ENCODE measurements at regions not wholly inside any gene's neighbourhood (a gene's known extent, or its start where the extent isn't known, plus 50 kb on each side); places are given as distances from the start of the nearest gene placed in this dataset.

GRCh38 chr1:198068285-198068684 is 88.5 kb upstream of the NEK7 start:
- no TSS peak for BruUV-seq (replicated peaks)
- DNase-seq (ENCODE audit: low spot score) = no peak
- Histone ChIP-seq H3K27ac (ENCODE audit: low read depth, low read length, poor library complexity, severe bottlenecking) (no peak overlapping the region), H3K9me3 (ENCODE audit: low read depth, low read length, poor library complexity, severe bottlenecking) (no peaks in the 10 kb centered on the region), H3K4me3 (ENCODE audit: low read depth, low read length, poor library complexity, severe bottlenecking) (no peak overlapping the region), H3K4me1 (ENCODE audit: insufficient read depth, low read length, poor library complexity, severe bottlenecking) (no peaks in the 10 kb centered on the region), H3K27me3 (replicated peaks; ENCODE audit: insufficient read depth, low read depth, low read length, poor library complexity) (no peaks in the 10 kb centered on the region), H3K36me3 (ENCODE audit: insufficient read depth, low read length, poor library complexity, severe bottlenecking) (no peaks in the 10 kb centered on the region)
- no peak for TF ChIP-seq CTCF (conservative IDR thresholded peaks at IDR 0.05; ENCODE audit: low read depth, low read length)
- POLR2A ChIA-PET (ENCODE audit: low non-redundant PET) = no interaction called here
- CTCF ChIA-PET = no interaction called here
- intact Hi-C loops (cut with micrococcal nuclease; ENCODE audit: unreplicated experiment) = no loop called here

DNA sequence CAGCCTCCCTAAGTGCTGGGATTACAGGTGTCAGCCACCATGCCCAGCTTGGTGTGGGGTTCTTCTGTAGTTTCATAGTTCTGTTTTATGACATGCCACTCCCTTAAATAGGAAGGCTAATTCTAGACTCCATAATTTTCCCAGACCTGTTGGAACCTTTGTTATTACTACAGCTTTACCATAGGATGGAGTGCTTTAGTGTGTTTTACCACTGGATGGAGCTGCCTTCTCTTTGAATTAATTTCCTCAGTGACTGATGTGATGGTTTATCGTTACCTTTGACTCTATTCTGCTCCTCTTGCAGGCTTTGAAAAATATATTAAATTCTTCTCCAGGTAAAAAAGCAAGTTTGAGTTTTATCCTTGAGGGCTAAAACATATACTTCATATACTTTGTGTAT is 84.6 kb upstream of the NEK7 start:
- DNase-seq (ENCODE audit: low spot score) = no peak
- BruUV-seq (replicated peaks) = no TSS peak
- Histone ChIP-seq H3K4me3 (ENCODE audit: low read depth, low read length, poor library complexity, severe bottlenecking) (no peak overlapping the region), H3K4me1 (ENCODE audit: insufficient read depth, low read length, poor library complexity, severe bottlenecking) (no peaks in the 10 kb centered on the region), H3K27me3 (replicated peaks; ENCODE audit: insufficient read depth, low read depth, low read length, poor library complexity) (no peaks in the 10 kb centered on the region), H3K9me3 (ENCODE audit: low read depth, low read length, poor library complexity, severe bottlenecking) (no peaks in the 10 kb centered on the region), H3K36me3 (ENCODE audit: insufficient read depth, low read length, poor library complexity, severe bottlenecking) (no peaks in the 10 kb centered on the region), H3K27ac (ENCODE audit: low read depth, low read length, poor library complexity, severe bottlenecking) (no peak overlapping the region)
- CTCF ChIA-PET = no interaction called here
- intact Hi-C loops (cut with micrococcal nuclease; ENCODE audit: unreplicated experiment) = no loop called here
- TF ChIP-seq EZH2 (IDR thresholded peaks at IDR 0.05; ENCODE audit: borderline replicate concordance, low read depth, low read length, poor library complexity, severe bottlenecking) (no peak), CTCF (conservative IDR thresholded peaks at IDR 0.05; ENCODE audit: low read depth, low read length) (peak; percentile 33)
- POLR2A ChIA-PET (ENCODE audit: low non-redundant PET) = no interaction called here

DNA sequence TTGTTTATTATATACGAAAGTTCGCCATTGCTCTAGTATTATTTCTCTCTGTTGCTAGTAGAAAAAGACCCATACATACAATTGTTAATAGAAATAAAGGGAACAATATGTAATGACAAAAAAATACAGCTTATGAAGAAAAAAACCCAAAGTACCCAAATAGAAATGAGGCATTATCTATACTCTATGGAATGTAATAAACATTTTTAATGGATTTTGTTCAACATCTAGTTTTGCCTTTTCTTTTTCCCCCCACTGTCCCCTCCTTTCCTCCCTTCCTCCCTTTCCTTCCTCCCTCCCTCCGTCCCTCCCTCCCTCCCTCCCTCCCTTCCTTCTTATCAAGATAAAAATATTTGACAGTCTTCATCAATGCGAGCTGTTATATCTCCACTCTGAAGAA is 81.5 kb upstream of the NEK7 start:
- Histone ChIP-seq H3K27me3 (replicated peaks; ENCODE audit: insufficient read depth, low read depth, low read length, poor library complexity) (no peaks in the 10 kb centered on the region), H3K9me3 (ENCODE audit: low read depth, low read length, poor library complexity, severe bottlenecking) (no peaks in the 10 kb centered on the region), H3K27ac (ENCODE audit: low read depth, low read length, poor library complexity, severe bottlenecking) (no peak overlapping the region), H3K4me1 (ENCODE audit: insufficient read depth, low read length, poor library complexity, severe bottlenecking) (no peaks in the 10 kb centered on the region), H3K4me3 (ENCODE audit: low read depth, low read length, poor library complexity, severe bottlenecking) (no peak overlapping the region), H3K36me3 (ENCODE audit: insufficient read depth, low read length, poor library complexity, severe bottlenecking) (no peaks in the 10 kb centered on the region)
- POLR2A ChIA-PET (ENCODE audit: low non-redundant PET) = no interaction called here
- TF ChIP-seq EZH2 (IDR thresholded peaks at IDR 0.05; ENCODE audit: borderline replicate concordance, low read depth, low read length, poor library complexity, severe bottlenecking) (no peak), CTCF (conservative IDR thresholded peaks at IDR 0.05; ENCODE audit: low read depth, low read length) (no peak)
- no TSS peak for BruUV-seq (replicated peaks)
- no peak for DNase-seq (ENCODE audit: low spot score)
- CTCF ChIA-PET = no interaction called here
- intact Hi-C loops (cut with micrococcal nuclease; ENCODE audit: unreplicated experiment) = no loop called here
